Neuron (in vitro differentiated cells): ENCODE measurements at regions not wholly inside any gene's neighbourhood (a gene's known extent, or its start where the extent isn't known, plus 50 kb on each side); places are given as distances from the start of the nearest gene placed in this dataset.

Experiments used
- H2AFZ ChIP-seq: one replicate; pipeline ENCODE4 v1.6.1; 2013; ENCODE audit warnings: low read depth, mild to moderate bottlenecking, inconsistent platforms, low read length, moderate library complexity
- H3K27me3 ChIP-seq: one replicate; pipeline ENCODE4 v1.6.1; 2013; ENCODE audit warnings: low read length; ENCODE audit not compliant: insufficient read depth
- H3K36me3 ChIP-seq: one replicate; pipeline ENCODE4 v1.6.1; 2013; ENCODE audit warnings: low read length; ENCODE audit not compliant: insufficient read depth
- H3K4me1 ChIP-seq: one replicate; pipeline ENCODE4 v1.6.1; 2013; ENCODE audit warnings: low read length; ENCODE audit not compliant: insufficient read depth
- H3K4me3 ChIP-seq: 2 replicates; pipeline ENCODE4 v1.5.1; 2013; ENCODE audit warnings: mild to moderate bottlenecking, low read length, moderate library complexity
- H3K9me3 ChIP-seq: one replicate; pipeline ENCODE4 v1.6.1; 2013; ENCODE audit warnings: low read length

DNA sequence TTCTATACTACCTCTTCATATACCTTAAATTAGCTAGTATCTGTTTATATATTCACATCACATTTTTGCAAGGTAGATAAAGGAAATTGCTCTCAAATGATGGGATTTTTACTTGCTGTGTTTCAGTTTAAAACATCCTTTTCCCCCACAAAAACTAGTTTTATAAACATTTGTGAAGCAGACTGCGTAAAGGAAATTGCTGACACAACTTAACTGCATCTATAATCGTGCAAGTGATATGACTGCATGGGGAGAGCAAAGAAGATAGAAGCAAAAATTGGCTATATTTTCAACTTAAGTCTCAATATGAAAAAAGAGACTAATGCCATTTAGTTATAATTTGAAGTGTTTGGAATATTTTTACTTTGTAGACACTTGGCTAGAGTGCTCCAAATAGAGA, 385.2 kb downstream of the C4orf33 start:
- Histone ChIP-seq H3K36me3 (no peaks in the 10 kb centered on the region), H3K27me3 (no peaks in the 10 kb centered on the region), H2AFZ (no peak overlapping the region)

DNA sequence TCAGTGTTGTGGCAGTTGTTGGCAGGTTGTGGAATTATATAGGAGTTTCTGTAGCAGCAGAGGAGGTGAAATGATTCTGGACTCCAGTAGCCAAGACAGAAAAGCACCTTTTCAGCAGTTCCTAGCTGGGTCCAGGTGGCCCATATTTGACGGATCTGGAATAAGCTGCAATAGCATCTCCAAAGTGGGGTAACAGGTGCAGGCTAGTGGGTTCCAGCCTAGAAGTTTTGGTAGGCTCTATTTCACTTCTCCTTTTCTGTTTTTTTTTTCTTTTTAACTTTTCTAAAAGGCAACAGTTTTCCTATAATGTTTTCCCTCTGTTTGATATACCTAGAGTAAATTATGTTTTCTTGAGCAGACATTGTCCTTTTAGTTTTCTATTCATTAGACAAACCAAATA, 392.5 kb downstream of the C4orf33 start:
- no peaks in the 10 kb centered on the region for H3K9me3 ChIP-seq
- H3K4me1 ChIP-seq: no peaks in the 10 kb centered on the region
- H2AFZ ChIP-seq: no peak overlapping the region
- no peak overlapping the region for H3K4me3 ChIP-seq
- H3K36me3 ChIP-seq: no peaks in the 10 kb centered on the region
- H3K27me3 ChIP-seq: no peaks in the 10 kb centered on the region

More for the DNA sequence above, 385.2 kb downstream of the C4orf33 start:
- H3K4me1 ChIP-seq: no peaks in the 10 kb centered on the region
- no peak overlapping the region for H3K4me3 ChIP-seq
- H3K9me3 ChIP-seq: no peaks in the 10 kb centered on the region

- Histone ChIP-seq H2AFZ (no peak overlapping the region), H3K9me3 (no peaks in the 10 kb centered on the region), H3K4me3 (no peak overlapping the region), H3K27me3 (no peaks in the 10 kb centered on the region), H3K4me1 (no peaks in the 10 kb centered on the region), H3K36me3 (no peaks in the 10 kb centered on the region)
Measured at GRCh38 chr4:129490516-129490915, 394.6 kb downstream of the C4orf33 start.

DNA sequence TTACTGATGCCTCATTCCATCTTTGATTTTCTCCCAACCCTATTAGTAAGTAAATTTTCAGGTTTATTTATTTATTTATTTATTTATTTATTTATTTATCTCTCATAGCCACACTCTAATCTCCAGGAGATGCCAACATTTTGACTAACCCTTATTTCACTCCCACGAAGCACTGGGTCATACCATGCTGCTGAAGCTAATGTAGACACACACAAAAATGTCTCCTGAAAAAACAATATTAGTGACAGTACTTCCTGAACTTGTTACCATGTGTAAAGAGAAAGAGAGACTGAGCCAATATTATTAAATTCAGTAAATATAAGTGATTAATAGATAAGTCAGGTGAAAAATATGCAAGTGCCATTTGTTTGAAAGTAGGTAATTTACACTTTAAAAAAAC, 402.7 kb downstream of the C4orf33 start:
- H3K27me3 ChIP-seq: no peaks in the 10 kb centered on the region
- H3K4me3 ChIP-seq: no peak overlapping the region
- H3K9me3 ChIP-seq: no peaks in the 10 kb centered on the region
- H3K36me3 ChIP-seq: no peaks in the 10 kb centered on the region
- no peak overlapping the region for H2AFZ ChIP-seq
- H3K4me1 ChIP-seq: no peaks in the 10 kb centered on the region

DNA sequence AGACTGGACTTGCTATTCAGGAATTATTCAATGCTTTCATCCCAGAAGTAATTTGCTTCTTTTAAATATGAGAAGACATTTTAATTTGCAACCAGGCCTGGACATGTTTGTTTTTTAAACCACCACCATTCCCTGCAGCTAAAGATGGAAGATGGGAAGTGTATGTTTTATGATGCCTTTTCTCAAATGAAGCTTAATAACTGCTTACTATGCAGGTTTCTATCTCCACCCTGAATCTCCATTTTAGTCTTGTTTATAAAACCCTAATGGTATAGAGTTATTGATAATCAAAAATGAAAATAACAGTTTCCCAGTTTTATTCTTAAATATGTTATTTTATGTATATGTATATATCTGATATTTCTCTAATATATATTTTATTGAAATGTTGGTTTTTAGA, 418.9 kb downstream of the C4orf33 start:
- Histone ChIP-seq H3K4me1 (no peaks in the 10 kb centered on the region), H3K4me3 (no peak overlapping the region), H3K36me3 (no peaks in the 10 kb centered on the region), H3K27me3 (no peaks in the 10 kb centered on the region), H3K9me3 (no peaks in the 10 kb centered on the region), H2AFZ (no peak overlapping the region)

DNA sequence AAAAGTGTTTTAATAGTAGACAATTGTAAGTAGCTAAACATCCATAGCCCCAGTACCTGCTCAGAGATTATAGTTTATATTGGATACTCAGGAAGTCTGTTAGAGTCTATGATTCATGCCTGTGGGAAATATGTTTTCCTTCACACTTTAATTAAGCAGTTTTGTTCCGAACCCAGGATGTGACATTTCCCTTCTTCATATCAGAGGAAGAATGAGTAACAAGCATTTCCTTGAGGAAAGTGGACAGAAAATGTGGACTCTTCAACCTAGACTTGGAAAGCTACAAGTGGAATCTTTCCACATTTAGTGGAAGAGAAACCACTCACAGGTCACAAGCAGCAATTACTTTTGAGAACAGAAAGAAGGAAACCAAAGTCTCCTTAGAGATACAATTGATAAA, 419.4 kb downstream of the C4orf33 start:
- no peaks in the 10 kb centered on the region for H3K27me3 ChIP-seq
- H3K4me1 ChIP-seq: no peaks in the 10 kb centered on the region
- no peak overlapping the region for H2AFZ ChIP-seq
- no peaks in the 10 kb centered on the region for H3K36me3 ChIP-seq
- no peak overlapping the region for H3K4me3 ChIP-seq
- no peaks in the 10 kb centered on the region for H3K9me3 ChIP-seq

- Histone ChIP-seq H3K4me1 (no peaks in the 10 kb centered on the region), H3K36me3 (no peaks in the 10 kb centered on the region), H3K27me3 (no peaks in the 10 kb centered on the region), H2AFZ (no peak overlapping the region), H3K4me3 (no peak overlapping the region), H3K9me3 (no peaks in the 10 kb centered on the region)
Measured at GRCh38 chr4:129526812-129527211, 430.9 kb downstream of the C4orf33 start.

GRCh38 chr4:129531253-129531652, 435.3 kb downstream of the C4orf33 start:
- no peaks in the 10 kb centered on the region for H3K9me3 ChIP-seq
- no peak overlapping the region for H3K4me3 ChIP-seq
- H3K27me3 ChIP-seq: no peaks in the 10 kb centered on the region
- H3K36me3 ChIP-seq: no peaks in the 10 kb centered on the region
- H2AFZ ChIP-seq: no peak overlapping the region
- no peaks in the 10 kb centered on the region for H3K4me1 ChIP-seq

DNA sequence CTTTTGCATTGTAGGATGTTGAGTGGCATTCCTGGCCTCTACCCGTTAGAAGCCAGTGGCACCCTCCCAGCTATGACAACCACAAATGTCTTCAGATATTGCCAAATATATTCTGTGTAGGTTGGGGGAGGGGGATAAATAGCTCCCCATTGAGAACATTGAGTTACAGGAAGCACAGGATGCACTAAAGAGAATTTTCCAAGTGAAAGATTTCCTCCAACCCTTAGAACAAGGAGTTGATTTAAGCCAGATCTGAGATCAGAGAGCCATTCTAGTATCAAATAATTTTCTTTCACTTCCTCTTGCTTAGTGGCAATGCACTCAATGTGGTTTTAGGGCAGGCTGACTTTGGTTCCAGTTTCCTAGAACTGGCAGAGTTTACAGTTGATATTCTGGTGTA, 436.6 kb downstream of the C4orf33 start:
- Histone ChIP-seq H3K9me3 (no peaks in the 10 kb centered on the region), H2AFZ (no peak overlapping the region), H3K4me3 (no peak overlapping the region), H3K36me3 (no peaks in the 10 kb centered on the region), H3K4me1 (no peaks in the 10 kb centered on the region), H3K27me3 (no peaks in the 10 kb centered on the region)

DNA sequence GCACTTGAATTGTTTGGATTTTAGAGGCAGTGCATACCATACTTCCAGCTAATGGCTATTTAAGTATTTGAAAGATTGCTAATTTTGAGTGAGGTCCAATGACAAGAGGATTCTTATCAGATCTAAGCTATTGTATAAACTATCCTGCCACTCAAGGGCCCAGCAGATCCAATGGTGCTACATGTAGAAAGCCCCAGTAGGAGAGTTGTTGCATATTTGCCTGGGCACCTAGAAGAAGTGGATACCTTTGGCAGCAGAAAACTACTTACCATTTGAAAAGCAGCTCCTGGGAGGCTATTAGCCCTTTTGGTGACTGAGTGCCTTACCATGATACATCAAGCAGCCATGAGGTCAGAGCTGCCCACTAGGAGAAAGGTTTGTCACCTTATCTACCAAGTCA, 447.3 kb downstream of the C4orf33 start:
- Histone ChIP-seq H3K27me3 (no peaks in the 10 kb centered on the region), H3K36me3 (no peaks in the 10 kb centered on the region), H3K4me3 (no peak overlapping the region), H3K9me3 (no peaks in the 10 kb centered on the region), H3K4me1 (no peaks in the 10 kb centered on the region), H2AFZ (no peak overlapping the region)

DNA sequence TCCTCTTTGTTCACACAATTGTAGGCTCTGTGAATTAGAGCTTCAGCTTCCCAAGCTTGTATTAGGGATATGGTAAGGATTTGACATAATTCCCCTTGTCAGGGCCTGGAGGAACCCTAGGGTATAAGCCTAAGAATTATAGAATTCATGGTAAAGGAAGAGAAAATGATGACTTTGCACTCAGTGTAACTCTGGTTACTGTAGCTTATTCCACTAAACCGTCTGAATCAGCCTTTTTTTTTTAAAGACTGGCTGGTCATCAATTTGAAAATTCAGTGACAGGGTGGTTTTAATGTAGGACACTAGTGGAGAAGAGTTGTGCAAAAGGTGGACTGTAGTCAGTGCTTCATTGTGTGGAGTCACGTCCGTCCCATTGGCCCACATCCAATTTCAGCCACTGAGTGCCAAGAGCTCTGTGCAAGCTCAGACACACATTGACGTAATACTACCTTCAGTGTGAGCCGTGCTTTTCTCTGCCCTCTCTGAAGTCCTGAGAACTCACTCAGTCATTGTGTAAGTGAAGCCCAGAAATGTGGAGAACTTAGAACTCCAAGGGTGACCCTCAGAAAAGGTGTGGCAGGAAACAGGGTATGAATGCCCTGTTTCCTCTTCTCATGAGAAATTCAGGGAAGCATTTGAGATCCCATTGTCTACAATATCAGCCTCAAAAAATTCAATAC, 449.8 kb downstream of the C4orf33 start:
- Histone ChIP-seq H3K9me3 (no peaks in the 10 kb centered on the region), H3K4me3 (no peak overlapping the region), H3K36me3 (no peaks in the 10 kb centered on the region), H3K27me3 (no peaks in the 10 kb centered on the region), H3K4me1 (peaks cover 11% of the 10 kb centered on the region), H2AFZ (peak overlapping the region; percentile 10)

DNA sequence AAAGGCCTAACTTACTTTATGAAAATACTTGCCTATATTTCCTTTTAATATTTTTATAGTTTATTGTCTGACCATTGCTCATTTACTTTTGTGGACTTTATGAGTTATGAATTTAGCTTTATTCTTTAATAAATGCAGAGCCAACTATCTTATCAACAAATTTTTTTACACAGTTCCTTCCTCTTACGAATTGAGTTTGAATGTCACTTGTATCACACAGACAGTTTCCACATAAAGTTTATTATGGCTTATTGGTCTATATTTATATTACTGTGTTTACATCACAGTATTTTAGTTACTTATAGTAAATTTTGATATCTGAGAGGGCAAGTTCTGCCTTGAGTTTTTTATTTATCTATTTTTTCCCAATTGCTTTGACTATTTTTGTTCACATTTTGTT, 450.6 kb downstream of the C4orf33 start:
- Histone ChIP-seq H2AFZ (no peak overlapping the region), H3K36me3 (no peaks in the 10 kb centered on the region), H3K4me1 (peaks cover 11% of the 10 kb centered on the region), H3K27me3 (no peaks in the 10 kb centered on the region), H3K4me3 (no peak overlapping the region), H3K9me3 (no peaks in the 10 kb centered on the region)

- peaks cover 11% of the 10 kb centered on the region for H3K4me1 ChIP-seq
- H2AFZ ChIP-seq: no peak overlapping the region
- no peaks in the 10 kb centered on the region for H3K36me3 ChIP-seq
- no peaks in the 10 kb centered on the region for H3K27me3 ChIP-seq
- no peak overlapping the region for H3K4me3 ChIP-seq
- H3K9me3 ChIP-seq: no peaks in the 10 kb centered on the region
Measured at GRCh38 chr4:129550281-129550785, 454.4 kb downstream of the C4orf33 start.

DNA sequence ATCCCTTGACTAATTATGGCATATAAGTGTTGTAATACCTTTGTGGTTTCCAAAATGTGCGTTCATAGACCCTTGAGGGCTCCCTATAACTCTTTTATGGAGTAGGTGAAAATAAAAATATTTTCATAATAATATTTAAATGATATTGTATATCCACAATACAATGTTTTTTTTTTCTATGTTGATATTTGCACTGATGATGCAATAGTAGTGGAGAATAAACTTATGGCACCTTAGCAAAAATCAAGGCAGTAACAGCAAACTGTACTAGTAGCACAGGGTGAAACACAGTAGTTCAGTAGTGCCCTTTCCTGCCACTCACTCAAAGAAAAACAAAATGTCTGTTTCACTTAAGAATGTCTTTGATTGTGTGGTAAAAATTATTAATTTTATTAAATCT, 465.3 kb downstream of the C4orf33 start:
- Histone ChIP-seq H3K4me1 (no peaks in the 10 kb centered on the region), H2AFZ (no peak overlapping the region), H3K36me3 (no peaks in the 10 kb centered on the region), H3K9me3 (no peaks in the 10 kb centered on the region), H3K27me3 (no peaks in the 10 kb centered on the region), H3K4me3 (no peak overlapping the region)
